Fibroblast of lung (primary cell): ENCODE measurements at regions not wholly inside any gene's neighbourhood (a gene's known extent, or its start where the extent isn't known, plus 50 kb on each side); places are given as distances from the start of the nearest gene placed in this dataset.

Source experiments
- DNase-seq, 2 donors: peaks; one replicate each; pipeline versions ENCODE4 v3.0.0 to v3.0.0-alpha.2; 2010; ENCODE audit warnings: low read depth in 2 of 2
- H2AFZ ChIP-seq: 2 replicates; pipeline ENCODE4 v1.5.1; 2012; ENCODE audit warnings: low read length, control low read depth, inconsistent platforms
- H3K27ac ChIP-seq: 2 replicates; pipeline ENCODE4 v1.5.1; 2011; ENCODE audit warnings: low read length, control low read depth; ENCODE audit not compliant: insufficient read depth
- H3K27me3 ChIP-seq: 2 replicates; pipeline ENCODE4 v1.5.1; 2011; ENCODE audit warnings: mild to moderate bottlenecking, low read length; ENCODE audit not compliant: control insufficient read depth, insufficient read depth
- H3K36me3 ChIP-seq: 2 replicates; pipeline ENCODE4 v1.5.1; 2011; ENCODE audit warnings: low read length; ENCODE audit not compliant: control insufficient read depth, insufficient read depth
- H3K4me1 ChIP-seq: 2 replicates; pipeline ENCODE4 v1.5.1; 2011; ENCODE audit warnings: low read length; ENCODE audit not compliant: control insufficient read depth, insufficient read depth; ENCODE audit errors: extremely low read depth
- H3K4me2 ChIP-seq: 2 replicates; pipeline ENCODE4 v1.5.1; 2011; ENCODE audit warnings: low read length, control low read depth; ENCODE audit not compliant: insufficient read depth; ENCODE audit errors: extremely low read depth
- H3K4me3 ChIP-seq, 4 experiments: fragments of 200-600 bp in 1 of 4; sonication (generic) in 1 of 4; replicated peaks in 1 of 4; 2 replicates each; pipeline ENCODE4 v1.5.1; 2011 to 2016; ENCODE audit warnings: low read length in 4 of 4, low read depth in 3 of 4, mild to moderate bottlenecking in 3 of 4, control low read depth in 2 of 4, inconsistent platforms in 1 of 4, mixed read lengths in 1 of 4; ENCODE audit not compliant: insufficient read depth in 1 of 4; ENCODE audit errors: control extremely low read depth in 1 of 4
- H3K79me2 ChIP-seq: 2 replicates; pipeline ENCODE4 v1.5.1; 2012; ENCODE audit warnings: mild to moderate bottlenecking, low read length, inconsistent platforms; ENCODE audit not compliant: control insufficient read depth, insufficient read depth
- H3K9ac ChIP-seq: 2 replicates; pipeline ENCODE4 v1.5.1; 2011; ENCODE audit warnings: mild to moderate bottlenecking, low read length, control low read depth; ENCODE audit not compliant: insufficient read depth
- H3K9me3 ChIP-seq: 2 replicates; pipeline ENCODE4 v1.5.1; 2012; ENCODE audit warnings: low read depth, low read length; ENCODE audit not compliant: control insufficient read depth, insufficient read depth
- H4K20me1 ChIP-seq: 2 replicates; pipeline ENCODE4 v1.5.1; 2011; ENCODE audit warnings: low read length; ENCODE audit not compliant: control insufficient read depth, insufficient read depth; ENCODE audit errors: extremely low read depth
- CTCF ChIP-seq, 2 donors: IDR thresholded peaks in 1 of 2; conservative IDR thresholded peaks in 1 of 2; 1 replicate in 1 of 2; 2 replicates in 1 of 2; pipeline ENCODE4 v1.5.1; 2011 to 2012; ENCODE audit warnings: low read length in 2 of 2, control low read depth in 1 of 2, inconsistent platforms in 1 of 2, low read depth in 1 of 2, mild to moderate bottlenecking in 1 of 2
- EZH2 ChIP-seq: IDR thresholded peaks from 2 replicates; pipeline ENCODE4 v1.5.1; 2012; ENCODE audit warnings: low read length, control low read depth, mild to moderate bottlenecking; ENCODE audit errors: missing control alignments

GRCh38 chr3:152056987-152057386, 183.5 kb downstream of the SUCNR1 start:
- Histone ChIP-seq H3K27me3 (no peaks in the 10 kb centered on the region), H2AFZ (no peak overlapping the region), H3K4me1 (no peaks in the 10 kb centered on the region), H3K79me2 (no peaks in the 10 kb centered on the region), H4K20me1 (no peaks in the 10 kb centered on the region), H3K4me3 (no peak overlapping the region), H3K27ac (no peak overlapping the region), H3K36me3 (no peaks in the 10 kb centered on the region), H3K4me2 (no peak overlapping the region), H3K9ac (no peak overlapping the region), H3K9me3 (no peaks in the 10 kb centered on the region)
- TF ChIP-seq EZH2 (no peak), CTCF (conservative IDR thresholded peaks at IDR 0.05 in 1 of 2, IDR thresholded peaks at IDR 0.05 in 1 of 2; ENCODE audit: low read depth in 1 of 2, low read length in 2 of 2) (no peak)
- no peak for DNase-seq

GRCh38 chr3:152058856-152059255, 185.4 kb downstream of the SUCNR1 start:
- Histone ChIP-seq H3K27me3 (no peaks in the 10 kb centered on the region), H3K9me3 (no peaks in the 10 kb centered on the region), H3K36me3 (no peaks in the 10 kb centered on the region), H4K20me1 (no peaks in the 10 kb centered on the region), H3K4me2 (no peak overlapping the region), H3K79me2 (no peaks in the 10 kb centered on the region), H2AFZ (no peak overlapping the region), H3K9ac (no peak overlapping the region), H3K4me3 (no peak overlapping the region), H3K4me1 (no peaks in the 10 kb centered on the region), H3K27ac (no peak overlapping the region)
- TF ChIP-seq CTCF (conservative IDR thresholded peaks at IDR 0.05 in 1 of 2, IDR thresholded peaks at IDR 0.05 in 1 of 2; ENCODE audit: low read depth in 1 of 2, low read length in 2 of 2) = no peak
- TF ChIP-seq EZH2 = no peak
- peak; percentile 7 to 61 for DNase-seq

- Histone ChIP-seq H3K4me2 (no peak overlapping the region), H3K9me3 (no peaks in the 10 kb centered on the region), H3K9ac (no peak overlapping the region), H3K36me3 (no peaks in the 10 kb centered on the region), H3K27me3 (no peaks in the 10 kb centered on the region), H2AFZ (no peak overlapping the region), H3K27ac (no peak overlapping the region), H3K79me2 (no peaks in the 10 kb centered on the region), H3K4me1 (no peaks in the 10 kb centered on the region), H4K20me1 (no peaks in the 10 kb centered on the region), H3K4me3 (no peak overlapping the region)
- DNase-seq = peak in 1 of 2 donors; percentile 5
- TF ChIP-seq CTCF (conservative IDR thresholded peaks at IDR 0.05 in 1 of 2, IDR thresholded peaks at IDR 0.05 in 1 of 2; ENCODE audit: low read depth in 1 of 2, low read length in 2 of 2) (no peak), EZH2 (no peak)
Observed at GRCh38 chr3:152060701-152061100, 187.3 kb downstream of the SUCNR1 start.
